Upper lobe of left lung (tissue), 6 donors: ENCODE measurements at regions not wholly inside any gene's neighbourhood (a gene's known extent, or its start where the extent isn't known, plus 50 kb on each side); places are given as distances from the start of the nearest gene placed in this dataset.

Experiments
- ATAC-seq, 2 donors: fragments of 200-7000 bp; cut with Tn5 transposase; one replicate each; pipeline ENCODE4 v1.9.1; 2022; ENCODE audit warnings: mild to moderate bottlenecking in 2 of 2, moderate library complexity in 2 of 2; ENCODE audit not compliant: low FRiP score in 2 of 2
- DNase-seq, 2 donors: peaks; one replicate each; pipeline ENCODE4 v3.0.0-alpha.2; 2019 to 2020
- H3K27ac ChIP-seq, 4 donors: fragments of 200-600 bp; sonication (generic); one replicate each; pipeline ENCODE4 v1.5.1; 2016 to 2019
- H3K27me3 ChIP-seq, 4 donors: fragments of 200-600 bp; sonication (generic); one replicate each; pipeline ENCODE4 v1.5.1; 2017 to 2019
- H3K36me3 ChIP-seq, 4 donors: fragments of 200-600 bp; sonication (generic); one replicate each; pipeline ENCODE4 v1.5.1; 2016 to 2019
- H3K4me1 ChIP-seq, 4 donors: fragments of 200-600 bp; sonication (generic); one replicate each; pipeline ENCODE4 v1.5.1; 2018 to 2019
- H3K4me3 ChIP-seq, 4 donors: fragments of 200-600 bp; sonication (generic); one replicate each; pipeline ENCODE4 v1.5.1; 2017 to 2019; ENCODE audit warnings: mild to moderate bottlenecking in 2 of 4, moderate library complexity in 1 of 4
- H3K9me3 ChIP-seq, 4 donors: fragments of 200-600 bp; sonication (generic); one replicate each; pipeline ENCODE4 v1.5.1; 2018 to 2019
- EP300 ChIP-seq, 4 donors: sonication (generic); formaldehyde crosslinking; IDR thresholded peaks; one replicate each; pipeline ENCODE4 v1.5.1; 2017; ENCODE audit warnings: antibody characterized with exemption in 4 of 4, control low read depth in 2 of 4
- POLR2A ChIP-seq, 4 donors: fragments of 450-650 bp; IDR thresholded peaks; one replicate each; pipeline ENCODE4 v1.5.1; 2016 to 2017; ENCODE audit warnings: antibody characterized with exemption in 4 of 4, mild to moderate bottlenecking in 2 of 4
- POLR2AphosphoS5 ChIP-seq, 2 donors: sonication (generic); formaldehyde crosslinking; IDR thresholded peaks; one replicate each; pipeline ENCODE4 v1.5.1; 2017; ENCODE audit warnings: antibody characterized with exemption in 2 of 2
- WGBS, 2 donors: methylation state at CpG; one replicate each; pipeline ENCODE4 v1.1.5; 2017 to 2018; 5-methylcytosine and 5-hydroxymethylcytosine counted together
- TF ChIP-seq, protein P1 (sequence below), 6 experiments: fragments of 450-650 bp in 4 of 6; fragments of 200-600 bp in 2 of 6; sonication (generic) in 2 of 6; IDR thresholded peaks; one replicate each; pipeline ENCODE4 v1.5.1; 2016 to 2019; ENCODE audit warnings: antibody characterized with exemption in 6 of 6
- donor health status: DM: no; HTN: no; CAD: no; lungs with moderate emphysema.
- donor health status: DM: no; HTN: yes; CAD: no; lungs with severe emphysema.

DNA sequence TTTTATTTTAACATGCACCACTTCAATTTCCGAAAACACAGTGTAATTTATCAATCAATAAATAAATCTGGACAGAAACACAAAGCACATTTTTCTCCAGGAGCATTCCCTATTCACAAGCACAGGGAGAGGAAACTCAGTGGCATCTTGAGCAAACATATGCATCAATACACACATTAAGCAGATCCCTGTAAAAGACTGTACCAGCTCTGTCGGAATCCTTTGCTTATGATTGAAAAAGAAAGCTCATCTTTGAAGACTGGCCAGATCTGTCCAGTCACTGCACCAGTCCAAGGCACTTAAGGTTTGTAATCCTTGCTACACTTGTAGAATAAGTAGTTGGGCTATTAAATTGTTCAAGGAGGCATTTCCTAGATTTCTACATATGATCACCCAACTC, 343.9 kb downstream of the BMPER start:
- Histone ChIP-seq H3K36me3 (no peaks in the 10 kb centered on the region), H3K27me3 (no peaks in the 10 kb centered on the region), H3K4me1 (no peaks in the 10 kb centered on the region), H3K9me3 (no peaks in the 10 kb centered on the region), H3K27ac (no peak overlapping the region), H3K4me3 (no peak overlapping the region)
- WGBS, 2 donors, result 41 to 56% methylated on average over 2 of the region's 2 CpGs
- no peak for DNase-seq
- no peak for TF ChIP-seq POLR2AphosphoS5 (IDR thresholded peaks at IDR 0.05)
- no peak for ATAC-seq

DNA sequence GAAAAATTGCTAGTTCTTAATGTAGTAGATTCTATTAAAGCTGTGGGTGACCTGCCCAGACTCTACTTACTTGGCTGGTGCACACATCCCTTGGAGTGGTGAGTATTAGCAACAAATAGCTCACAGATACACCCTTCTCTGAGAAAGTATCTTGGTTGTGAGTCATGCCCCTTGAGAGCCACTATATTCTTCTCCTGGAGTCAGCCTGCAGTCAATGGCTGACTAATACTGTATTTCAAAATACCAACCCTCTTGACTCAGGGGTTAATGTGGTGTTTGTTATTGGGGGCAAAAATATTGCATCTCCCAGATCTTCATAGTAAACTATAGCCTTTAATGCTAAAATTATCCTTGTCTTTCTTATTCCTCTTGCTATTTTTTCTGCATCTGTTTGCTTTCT, 354.9 kb downstream of the BMPER start:
- TF ChIP-seq, protein P1, sequence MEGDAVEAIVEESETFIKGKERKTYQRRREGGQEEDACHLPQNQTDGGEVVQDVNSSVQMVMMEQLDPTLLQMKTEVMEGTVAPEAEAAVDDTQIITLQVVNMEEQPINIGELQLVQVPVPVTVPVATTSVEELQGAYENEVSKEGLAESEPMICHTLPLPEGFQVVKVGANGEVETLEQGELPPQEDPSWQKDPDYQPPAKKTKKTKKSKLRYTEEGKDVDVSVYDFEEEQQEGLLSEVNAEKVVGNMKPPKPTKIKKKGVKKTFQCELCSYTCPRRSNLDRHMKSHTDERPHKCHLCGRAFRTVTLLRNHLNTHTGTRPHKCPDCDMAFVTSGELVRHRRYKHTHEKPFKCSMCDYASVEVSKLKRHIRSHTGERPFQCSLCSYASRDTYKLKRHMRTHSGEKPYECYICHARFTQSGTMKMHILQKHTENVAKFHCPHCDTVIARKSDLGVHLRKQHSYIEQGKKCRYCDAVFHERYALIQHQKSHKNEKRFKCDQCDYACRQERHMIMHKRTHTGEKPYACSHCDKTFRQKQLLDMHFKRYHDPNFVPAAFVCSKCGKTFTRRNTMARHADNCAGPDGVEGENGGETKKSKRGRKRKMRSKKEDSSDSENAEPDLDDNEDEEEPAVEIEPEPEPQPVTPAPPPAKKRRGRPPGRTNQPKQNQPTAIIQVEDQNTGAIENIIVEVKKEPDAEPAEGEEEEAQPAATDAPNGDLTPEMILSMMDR (IDR thresholded peaks at IDR 0.05), result no peak
- no peak for TF ChIP-seq POLR2AphosphoS5 (IDR thresholded peaks at IDR 0.05)
- no peak for DNase-seq
- H3K9me3 ChIP-seq, result no peaks in the 10 kb centered on the region
- H3K4me1 ChIP-seq, result no peaks in the 10 kb centered on the region
- H3K36me3 ChIP-seq, result no peaks in the 10 kb centered on the region
- ATAC-seq, result peak; percentile 58 to 93
- H3K27me3 ChIP-seq, result no peaks in the 10 kb centered on the region
- H3K27ac ChIP-seq, result no peak overlapping the region
- H3K4me3 ChIP-seq, result no peak overlapping the region

DNA sequence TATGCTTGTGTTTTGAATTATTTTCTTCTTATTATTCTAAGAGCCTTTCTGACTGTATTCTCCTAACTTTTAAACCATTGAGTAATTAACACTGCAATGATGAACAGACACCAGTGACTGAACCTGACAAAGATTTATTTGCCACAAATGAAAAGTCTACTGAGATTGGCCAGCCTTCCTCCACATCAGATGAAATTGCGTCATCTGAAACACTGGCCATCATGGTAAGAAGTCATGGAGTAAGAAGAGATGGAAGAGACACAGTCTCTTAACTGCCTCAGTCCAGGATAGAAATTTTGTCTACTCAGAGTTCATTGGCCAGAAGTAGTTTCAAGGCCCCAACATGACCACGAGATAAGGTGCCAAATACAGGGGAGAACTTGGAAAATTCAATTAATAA, 357.8 kb downstream of the BMPER start:
- no peaks in the 10 kb centered on the region for H3K36me3 ChIP-seq
- H3K27ac ChIP-seq, result no peak overlapping the region
- DNase-seq, result no peak
- H3K9me3 ChIP-seq, result no peaks in the 10 kb centered on the region
- no peak for ATAC-seq
- H3K4me3 ChIP-seq, result no peak overlapping the region
- TF ChIP-seq POLR2AphosphoS5 (IDR thresholded peaks at IDR 0.05) (no peak), EP300 (IDR thresholded peaks at IDR 0.05) (no peak), POLR2A (IDR thresholded peaks at IDR 0.05) (no peak)
- TF ChIP-seq, protein P1 (IDR thresholded peaks at IDR 0.05), result no peak
- no peaks in the 10 kb centered on the region for H3K4me1 ChIP-seq
- WGBS, 2 donors, result 75 to 94% methylated on average over 2 of the region's 2 CpGs
- H3K27me3 ChIP-seq, result no peaks in the 10 kb centered on the region

DNA sequence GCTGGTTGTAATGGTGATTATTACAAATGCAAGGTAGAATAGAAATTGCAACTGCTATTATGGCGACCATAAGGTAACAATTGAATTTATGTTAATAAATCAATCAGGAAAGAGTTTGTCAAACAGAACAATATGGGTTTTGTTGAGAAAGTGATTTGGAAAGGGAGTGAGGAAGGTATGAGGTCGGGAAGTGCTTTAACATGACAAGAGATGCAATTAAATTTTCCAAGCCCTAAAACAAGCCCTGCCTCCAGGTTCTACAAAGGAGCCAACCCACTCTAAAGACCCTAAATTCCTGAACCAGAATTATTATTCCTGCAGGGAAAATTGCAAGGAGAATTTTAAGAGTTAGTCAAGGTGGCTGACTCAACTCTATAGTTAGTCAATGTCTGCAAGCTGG, 363.7 kb downstream of the BMPER start:
- ATAC-seq (no peak), DNase-seq (no peak)
- Histone ChIP-seq H3K36me3 (no peaks in the 10 kb centered on the region), H3K9me3 (no peaks in the 10 kb centered on the region), H3K4me1 (no peaks in the 10 kb centered on the region), H3K27ac (no peak overlapping the region), H3K27me3 (no peaks in the 10 kb centered on the region), H3K4me3 (no peak overlapping the region)
- no peak for TF ChIP-seq POLR2AphosphoS5 (IDR thresholded peaks at IDR 0.05)
- TF ChIP-seq, protein P1 (IDR thresholded peaks at IDR 0.05), result no peak
- no peak for TF ChIP-seq EP300 (IDR thresholded peaks at IDR 0.05)
- no peak for TF ChIP-seq POLR2A (IDR thresholded peaks at IDR 0.05)
- 58 to 62% methylated on average over 2 of the region's 2 CpGs for WGBS, 2 donors

DNA sequence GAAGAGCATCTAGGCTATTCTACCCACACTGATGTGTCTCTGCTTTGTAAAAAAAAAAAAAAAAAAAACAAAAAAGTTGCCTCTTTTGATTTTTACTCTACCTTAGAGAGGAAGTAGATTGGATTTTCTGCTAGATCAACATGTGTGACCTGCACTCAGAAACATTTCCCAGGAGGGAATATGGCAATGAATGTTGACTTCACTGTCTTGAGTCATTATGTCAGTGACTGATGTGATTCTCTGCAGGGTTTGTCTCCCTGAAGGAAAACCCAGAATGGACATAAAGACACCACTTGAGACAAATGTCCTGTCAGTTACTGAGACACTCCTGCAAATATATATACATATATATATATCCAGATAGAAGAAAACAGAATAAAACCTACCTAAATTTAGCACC, 370.3 kb downstream of the BMPER start:
- TF ChIP-seq POLR2A (IDR thresholded peaks at IDR 0.05), result no peak
- no peak for TF ChIP-seq POLR2AphosphoS5 (IDR thresholded peaks at IDR 0.05)
- TF ChIP-seq, protein P1 (IDR thresholded peaks at IDR 0.05), result no peak
- no peak for TF ChIP-seq EP300 (IDR thresholded peaks at IDR 0.05)
- H3K27me3 ChIP-seq, result no peaks in the 10 kb centered on the region
- no peak overlapping the region for H3K27ac ChIP-seq
- DNase-seq (no peak), ATAC-seq (no peak)
- no peaks in the 10 kb centered on the region for H3K9me3 ChIP-seq
- no peaks in the 10 kb centered on the region for H3K36me3 ChIP-seq
- H3K4me3 ChIP-seq, result no peak overlapping the region
- no peaks in the 10 kb centered on the region for H3K4me1 ChIP-seq
